ENCODE measurements at regions not wholly inside any gene's neighbourhood (a gene's known extent, or its start where the extent isn't known, plus 50 kb on each side); places are given as distances from the start of the nearest gene placed in this dataset.

- H3K4me3 ChIP-seq, result no peak overlapping the region
- no peak for DNase-seq (ENCODE audit: extremely low spot score in 2 of 2)
- intact Hi-C loops (cut with DNase I), result no loop called here
- TF ChIP-seq, protein P1, sequence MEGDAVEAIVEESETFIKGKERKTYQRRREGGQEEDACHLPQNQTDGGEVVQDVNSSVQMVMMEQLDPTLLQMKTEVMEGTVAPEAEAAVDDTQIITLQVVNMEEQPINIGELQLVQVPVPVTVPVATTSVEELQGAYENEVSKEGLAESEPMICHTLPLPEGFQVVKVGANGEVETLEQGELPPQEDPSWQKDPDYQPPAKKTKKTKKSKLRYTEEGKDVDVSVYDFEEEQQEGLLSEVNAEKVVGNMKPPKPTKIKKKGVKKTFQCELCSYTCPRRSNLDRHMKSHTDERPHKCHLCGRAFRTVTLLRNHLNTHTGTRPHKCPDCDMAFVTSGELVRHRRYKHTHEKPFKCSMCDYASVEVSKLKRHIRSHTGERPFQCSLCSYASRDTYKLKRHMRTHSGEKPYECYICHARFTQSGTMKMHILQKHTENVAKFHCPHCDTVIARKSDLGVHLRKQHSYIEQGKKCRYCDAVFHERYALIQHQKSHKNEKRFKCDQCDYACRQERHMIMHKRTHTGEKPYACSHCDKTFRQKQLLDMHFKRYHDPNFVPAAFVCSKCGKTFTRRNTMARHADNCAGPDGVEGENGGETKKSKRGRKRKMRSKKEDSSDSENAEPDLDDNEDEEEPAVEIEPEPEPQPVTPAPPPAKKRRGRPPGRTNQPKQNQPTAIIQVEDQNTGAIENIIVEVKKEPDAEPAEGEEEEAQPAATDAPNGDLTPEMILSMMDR (IDR thresholded peaks at IDR 0.05), result no peak
- TF ChIP-seq POLR2A (IDR thresholded peaks at IDR 0.05), result no peak
- no peaks in the 10 kb centered on the region for H3K36me3 ChIP-seq
- no peaks in the 10 kb centered on the region for H3K4me1 ChIP-seq
- H3K27me3 ChIP-seq, result no peaks in the 10 kb centered on the region
- H3K9me3 ChIP-seq, result no peaks in the 10 kb centered on the region
- H3K27ac ChIP-seq, result no peak overlapping the region
Measured at GRCh38 chr13:88752041-88752440, 1080.9 kb downstream of the SLITRK5 start.

GRCh38 chr13:88754141-88754540, 1083.0 kb downstream of the SLITRK5 start:
- no peaks in the 10 kb centered on the region for H3K4me1 ChIP-seq
- TF ChIP-seq POLR2A (IDR thresholded peaks at IDR 0.05), result no peak
- TF ChIP-seq, protein P1 (IDR thresholded peaks at IDR 0.05), result no peak
- TF ChIP-seq POLR2AphosphoS5 (IDR thresholded peaks at IDR 0.05; ENCODE audit: insufficient read depth in 1 of 2, low read depth in 1 of 2), result no peak
- no peaks in the 10 kb centered on the region for H3K36me3 ChIP-seq
- no peak overlapping the region for H3K27ac ChIP-seq
- no peaks in the 10 kb centered on the region for H3K27me3 ChIP-seq
- no peaks in the 10 kb centered on the region for H3K9me3 ChIP-seq
- DNase-seq (ENCODE audit: extremely low spot score in 2 of 2), result no peak
- intact Hi-C loops (cut with DNase I), result no loop called here
- H3K4me3 ChIP-seq, result no peak overlapping the region

- H3K9me3 ChIP-seq, result no peaks in the 10 kb centered on the region
- no peaks in the 10 kb centered on the region for H3K36me3 ChIP-seq
- no peak overlapping the region for H3K27ac ChIP-seq
- no peak overlapping the region for H3K4me3 ChIP-seq
- intact Hi-C loops (cut with DNase I), result no loop called here
- H3K4me1 ChIP-seq, result no peaks in the 10 kb centered on the region
- TF ChIP-seq, protein P1 (IDR thresholded peaks at IDR 0.05), result no peak
- TF ChIP-seq POLR2AphosphoS5 (IDR thresholded peaks at IDR 0.05; ENCODE audit: insufficient read depth in 1 of 2, low read depth in 1 of 2) (no peak), POLR2A (IDR thresholded peaks at IDR 0.05) (no peak)
- no peak for DNase-seq (ENCODE audit: extremely low spot score in 2 of 2)
- no peaks in the 10 kb centered on the region for H3K27me3 ChIP-seq
Measured at GRCh38 chr13:88761145-88761544, 1090.0 kb downstream of the SLITRK5 start.

DNA sequence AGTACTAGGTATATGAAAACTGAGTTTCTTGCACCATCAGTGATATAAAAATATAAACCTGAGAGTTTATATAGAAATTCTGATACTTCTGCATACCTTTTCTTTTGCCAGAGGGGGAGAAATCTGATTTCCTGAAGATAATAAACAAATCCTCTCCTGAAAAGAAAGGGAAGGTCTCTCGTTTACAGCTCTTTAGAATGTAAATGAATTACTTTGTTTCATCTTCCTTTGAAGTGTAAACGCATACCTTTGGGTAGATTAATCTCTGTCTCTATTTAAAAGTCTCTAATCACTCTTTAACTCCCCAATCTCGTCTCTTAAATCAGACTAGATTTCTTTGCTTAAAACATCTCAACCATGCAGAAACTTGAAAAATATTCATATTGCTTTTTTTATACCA, 1092.9 kb downstream of the SLITRK5 start:
- DNase-seq (ENCODE audit: extremely low spot score in 2 of 2), result no peak
- no peak overlapping the region for H3K4me3 ChIP-seq
- H3K27me3 ChIP-seq, result no peaks in the 10 kb centered on the region
- TF ChIP-seq, protein P1 (IDR thresholded peaks at IDR 0.05), result no peak
- no peak for TF ChIP-seq POLR2A (IDR thresholded peaks at IDR 0.05)
- no peak for TF ChIP-seq POLR2AphosphoS5 (IDR thresholded peaks at IDR 0.05; ENCODE audit: insufficient read depth in 1 of 2, low read depth in 1 of 2)
- H3K9me3 ChIP-seq, result no peaks in the 10 kb centered on the region
- H3K4me1 ChIP-seq, result no peaks in the 10 kb centered on the region
- no peaks in the 10 kb centered on the region for H3K36me3 ChIP-seq
- no peak overlapping the region for H3K27ac ChIP-seq
- intact Hi-C loops (cut with DNase I), result no loop called here

GRCh38 chr13:88800505-88800904, 1129.3 kb downstream of the SLITRK5 start:
- Histone ChIP-seq H3K4me3 (no peak overlapping the region), H3K9me3 (no peaks in the 10 kb centered on the region), H3K36me3 (no peaks in the 10 kb centered on the region), H3K4me1 (no peaks in the 10 kb centered on the region), H3K27ac (no peak overlapping the region), H3K27me3 (no peaks in the 10 kb centered on the region)
- TF ChIP-seq POLR2A (IDR thresholded peaks at IDR 0.05), result no peak
- TF ChIP-seq, protein P1 (IDR thresholded peaks at IDR 0.05), result no peak
- no peak for TF ChIP-seq POLR2AphosphoS5 (IDR thresholded peaks at IDR 0.05; ENCODE audit: insufficient read depth in 1 of 2, low read depth in 1 of 2)
- intact Hi-C loops (cut with DNase I), result no loop called here
- no peak for DNase-seq (ENCODE audit: extremely low spot score in 2 of 2)

Data from vagina (tissue), 2 donors.